ENCODE measurements at regions not wholly inside any gene's neighbourhood (a gene's known extent, or its start where the extent isn't known, plus 50 kb on each side); places are given as distances from the start of the nearest gene placed in this dataset.

- no peak for TF ChIP-seq CTCF (conservative IDR thresholded peaks at IDR 0.05 in 1 of 2, IDR thresholded peaks at IDR 0.05 in 1 of 2; ENCODE audit: low read depth in 1 of 2, low read length in 2 of 2)
- TF ChIP-seq EZH2 (IDR thresholded peaks at IDR 0.05; ENCODE audit: low read length, missing control alignments) = no peak
These were observed 177.4 kb upstream of the UBL3 start for GRCh38 chr13:30027569-30028455.

Measured in fibroblast of lung (primary cell).